A549 (cell line): ENCODE measurements at regions not wholly inside any gene's neighbourhood (a gene's known extent, or its start where the extent isn't known, plus 50 kb on each side); places are given as distances from the start of the nearest gene placed in this dataset.

Source experiments
- ATAC-seq, 2 experiments: fragments of 200-7000 bp in 1 of 2; fragments of >200 bp in 1 of 2; cut with Nextera tagmentation in 1 of 2; cut with Tn5 transposase in 1 of 2; 3 replicates each; pipeline versions ENCODE4 v1.8.0 to v1.9.1; 2018 to 2020; ENCODE audit warnings: mild to moderate bottlenecking in 1 of 2, moderate library complexity in 1 of 2
- CTCF ChIA-PET: fragments of 300-600 bp; sonication (Branson Sonifier 250); formaldehyde crosslinking; extraction: SDS; loops from one replicate; lab custom pipeline; 2021; ENCODE audit warnings: antibody characterized with exemption, inconsistent platforms; lab: Yijun Ruan, JAX
- POLR2A ChIA-PET: fragments of 350-600 bp; formaldehyde crosslinking; extraction: SDS; loops from one replicate; lab custom pipeline; 2021; ENCODE audit warnings: antibody characterized with exemption, inconsistent platforms; lab: Yijun Ruan, JAX
- DNase-seq, 2 experiments: peaks; one replicate each; pipeline versions ENCODE4 v3.0.0 to v3.0.0-alpha.2; 2011 to 2016; ENCODE audit warnings: low read depth in 1 of 2, low spot score in 1 of 2
- FAIRE-seq: peaks from 2 replicates; lab custom pipeline; 2011; peaks lifted over from hg19 to GRCh38; lab: Jason Lieb, UNC
- H3K27ac ChIP-seq, 2 experiments: fragments of >200 bp; sonication (Bioruptor Twin); formaldehyde crosslinking; 3 replicates each; pipeline ENCODE4 v1.5.1; 2016 to 2017
- H3K4me1 ChIP-seq: fragments of >200 bp; sonication (Bioruptor Twin); formaldehyde crosslinking; 3 replicates; pipeline ENCODE4 v1.6.1; 2016
- H3K4me2 ChIP-seq: fragments of >200 bp; sonication (Bioruptor Twin); formaldehyde crosslinking; 3 replicates; pipeline ENCODE4 v1.6.1; 2016
- H3K4me3 ChIP-seq: fragments of >200 bp; sonication (Bioruptor Twin); formaldehyde crosslinking; 3 replicates; pipeline ENCODE4 v1.5.1; 2016
- H3K9me3 ChIP-seq: fragments of >200 bp; sonication (Bioruptor Twin); formaldehyde crosslinking; 3 replicates; pipeline ENCODE4 v1.6.1; 2016
- CEBPB ChIP-seq, 2 experiments: fragments of >200 bp in 1 of 2; sonication (Bioruptor Twin) in 1 of 2; formaldehyde crosslinking in 1 of 2; IDR thresholded peaks; 2 replicates each; pipeline ENCODE4 v1.6.1; 2012 to 2016
- EHF ChIP-seq: fragments of 250-450 bp; sonication (Bioruptor Pico); IDR thresholded peaks from 2 replicates; pipeline ENCODE4 v1.5.0; 2020; ENCODE audit warnings: mild to moderate bottlenecking
- EHMT2 ChIP-seq: fragments of 200-600 bp; sonication (generic); IDR thresholded peaks from 2 replicates; pipeline ENCODE4 v1.6.1; 2016; ENCODE audit warnings: antibody characterized with exemption, low read depth, mild to moderate bottlenecking, moderate library complexity
- ESRRA ChIP-seq: fragments of 150-350 bp; IDR thresholded peaks from 2 replicates; pipeline ENCODE4 v1.6.1; 2014; ENCODE audit warnings: mild to moderate bottlenecking, low read length, borderline replicate concordance
- FOSB ChIP-seq: fragments of 250-450 bp; sonication (Bioruptor Pico); IDR thresholded peaks from 2 replicates; pipeline ENCODE4 v1.5.0; 2020; ENCODE audit warnings: mild to moderate bottlenecking, moderate library complexity
- FOSL2 ChIP-seq, 2 experiments: fragments of 450-650 bp in 1 of 2; fragments of >200 bp in 1 of 2; sonication (Bioruptor Twin) in 1 of 2; formaldehyde crosslinking; IDR thresholded peaks; 2 replicates each; pipeline versions ENCODE4 v1.5.0 to v1.6.1; 2016 to 2020; ENCODE audit warnings: mild to moderate bottlenecking in 1 of 2, moderate library complexity in 1 of 2
- FOXS1 ChIP-seq: fragments of 250-450 bp; sonication (Bioruptor Pico); IDR thresholded peaks from 2 replicates; pipeline ENCODE4 v1.5.0; 2020; ENCODE audit warnings: mild to moderate bottlenecking, moderate library complexity
- GATA3 ChIP-seq: IDR thresholded peaks from 2 replicates; pipeline ENCODE4 v1.6.1; 2012; ENCODE audit warnings: borderline replicate concordance
- HDAC2 ChIP-seq: fragments of 200-600 bp; sonication (generic); IDR thresholded peaks from 2 replicates; pipeline ENCODE4 v1.6.1; 2016
- HEYL ChIP-seq: fragments of 250-450 bp; sonication (Bioruptor Pico); IDR thresholded peaks from 2 replicates; pipeline ENCODE4 v1.8.0; 2021; ENCODE audit warnings: mild to moderate bottlenecking, moderate library complexity
- HOXA7 ChIP-seq: fragments of 250-450 bp; sonication (Bioruptor Pico); IDR thresholded peaks from 2 replicates; pipeline ENCODE4 v1.5.0; 2020; ENCODE audit warnings: mild to moderate bottlenecking, moderate library complexity
- JUN ChIP-seq, 2 experiments: fragments of >200 bp; sonication (Bioruptor Twin); formaldehyde crosslinking; IDR thresholded peaks; 2 replicates in 1 of 2; 3 replicates in 1 of 2; pipeline ENCODE4 v1.6.1; 2016 to 2017
- JUNB ChIP-seq: fragments of >200 bp; sonication (Bioruptor Twin); formaldehyde crosslinking; IDR thresholded peaks from 2 replicates; pipeline ENCODE4 v1.6.1; 2016
- KDM1A ChIP-seq: fragments of 200-600 bp; sonication (generic); IDR thresholded peaks from 2 replicates; pipeline ENCODE4 v1.6.1; 2016; ENCODE audit warnings: low read depth, mild to moderate bottlenecking
- KDM5A ChIP-seq: fragments of 200-600 bp; sonication (generic); IDR thresholded peaks from 2 replicates; pipeline ENCODE4 v1.6.1; 2016; ENCODE audit warnings: antibody characterized with exemption, mild to moderate bottlenecking
- MAFK ChIP-seq: fragments of 450-650 bp; IDR thresholded peaks from 2 replicates; pipeline ENCODE4 v1.6.1; 2014; ENCODE audit not compliant: partially characterized antibody
- MAZ ChIP-seq: fragments of 150-350 bp; IDR thresholded peaks from 2 replicates; pipeline ENCODE4 v1.6.1; 2014; ENCODE audit warnings: antibody characterized with exemption, low read depth, low read length, borderline replicate concordance
- MYC ChIP-seq: IDR thresholded peaks from 2 replicates; pipeline ENCODE4 v1.6.1; 2012; ENCODE audit warnings: mild to moderate bottlenecking, inconsistent platforms, low read length, improper control_type of control experiment, borderline replicate concordance
- NFE2L2 ChIP-seq: fragments of 150-350 bp; conservative IDR thresholded peaks from 2 replicates; pipeline ENCODE4 v1.6.1; 2014; ENCODE audit warnings: low read length
- NPAS2 ChIP-seq: fragments of 250-450 bp; sonication (Bioruptor Pico); IDR thresholded peaks from 2 replicates; pipeline ENCODE4 v1.8.0; 2022; ENCODE audit warnings: mild to moderate bottlenecking, moderate library complexity, borderline replicate concordance
- NR3C1 ChIP-seq: fragments of >200 bp; sonication (Bioruptor Twin); formaldehyde crosslinking; IDR thresholded peaks from 3 replicates; pipeline ENCODE4 v1.6.1; 2017
- PHF8 ChIP-seq: fragments of 200-600 bp; sonication (generic); IDR thresholded peaks from 2 replicates; pipeline ENCODE4 v1.6.1; 2016; ENCODE audit warnings: low read depth, mild to moderate bottlenecking, antibody characterized with exemption, moderate library complexity, borderline replicate concordance
- POLR2A ChIP-seq: IDR thresholded peaks from 2 replicates; pipeline ENCODE4 v1.6.1; 2012; ENCODE audit warnings: mild to moderate bottlenecking, low read length
- POLR2AphosphoS2 ChIP-seq: conservative IDR thresholded peaks from 2 replicates; pipeline ENCODE4 v1.6.1; 2012; ENCODE audit warnings: low read length, improper control_type of control experiment, inconsistent platforms
- RARB ChIP-seq: fragments of 250-450 bp; sonication (Bioruptor Pico); IDR thresholded peaks from 2 replicates; pipeline ENCODE4 v1.8.0; 2021; ENCODE audit warnings: mild to moderate bottlenecking, moderate library complexity
- RFX5 ChIP-seq: fragments of 450-650 bp; IDR thresholded peaks from 2 replicates; pipeline ENCODE4 v1.7.1; 2014; ENCODE audit warnings: antibody characterized with exemption, mild to moderate bottlenecking, moderate library complexity
- RNF2 ChIP-seq: fragments of 200-600 bp; sonication (generic); IDR thresholded peaks from 2 replicates; pipeline ENCODE4 v1.6.1; 2016; ENCODE audit warnings: low read depth, mild to moderate bottlenecking, antibody characterized with exemption, moderate library complexity, borderline replicate concordance
- TP53 ChIP-seq: fragments of 250-450 bp; sonication (Bioruptor Pico); IDR thresholded peaks from 2 replicates; pipeline ENCODE4 v1.5.0; 2021; ENCODE audit warnings: mild to moderate bottlenecking, moderate library complexity
- ZC3H11A ChIP-seq: fragments of 450-650 bp; IDR thresholded peaks from 2 replicates; pipeline ENCODE4 v1.6.1; 2014; ENCODE audit warnings: antibody characterized with exemption, mild to moderate bottlenecking
- ZNF302 ChIP-seq: fragments of 250-450 bp; sonication (Bioruptor Pico); IDR thresholded peaks from 2 replicates; pipeline ENCODE4 v1.9.0; 2021; ENCODE audit warnings: inconsistent platforms, mild to moderate bottlenecking, moderate library complexity
- ZSCAN20 ChIP-seq: fragments of 250-450 bp; sonication (Bioruptor Pico); IDR thresholded peaks from 2 replicates; pipeline ENCODE4 v1.8.0; 2022; ENCODE audit warnings: mild to moderate bottlenecking, moderate library complexity
- WGBS: methylation state at CpG from one replicate; pipeline ENCODE4 v1.1.6; 2017; ENCODE audit errors: missing lambda C conversion rate; 5-methylcytosine and 5-hydroxymethylcytosine counted together
- TF ChIP-seq, protein P1 (sequence below): fragments of >200 bp; sonication (Bioruptor Twin); formaldehyde crosslinking; IDR thresholded peaks from 2 replicates; pipeline ENCODE4 v1.6.1; 2016
- TF ChIP-seq, protein P2 (sequence below): fragments of >200 bp; sonication (Bioruptor Twin); formaldehyde crosslinking; IDR thresholded peaks from 3 replicates; pipeline ENCODE4 v1.6.1; 2016
- TF ChIP-seq, protein P3 (sequence below): IDR thresholded peaks from 2 replicates; pipeline ENCODE4 v1.6.1; 2012
- TF ChIP-seq, protein P4 (sequence below): fragments of 150-350 bp; IDR thresholded peaks from 2 replicates; pipeline ENCODE4 v1.6.1; 2014; ENCODE audit warnings: low read depth, mild to moderate bottlenecking, low read length

DNA sequence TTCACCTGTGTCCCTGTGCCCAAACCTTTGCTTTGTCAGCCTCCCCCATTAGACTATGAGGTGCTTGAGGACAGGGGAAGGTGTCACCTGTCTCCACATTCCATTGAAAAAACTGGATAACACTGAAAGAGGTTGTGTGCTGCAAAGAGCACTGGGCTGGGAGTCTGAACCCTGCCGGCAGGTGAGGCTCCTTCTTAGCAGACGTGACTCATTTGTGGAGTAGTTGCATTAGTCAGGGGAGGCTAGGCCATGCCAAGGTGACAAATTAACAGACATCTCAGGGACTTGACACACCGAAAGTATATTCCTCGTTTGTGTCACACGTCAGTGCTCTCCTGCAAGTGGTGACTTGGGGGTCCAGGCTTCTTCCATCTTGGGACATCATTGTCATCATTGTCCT lies 95.9 kb upstream of the STX18 start:
- POLR2A ChIA-PET = no interaction called here
- FAIRE-seq = no peak

DNA sequence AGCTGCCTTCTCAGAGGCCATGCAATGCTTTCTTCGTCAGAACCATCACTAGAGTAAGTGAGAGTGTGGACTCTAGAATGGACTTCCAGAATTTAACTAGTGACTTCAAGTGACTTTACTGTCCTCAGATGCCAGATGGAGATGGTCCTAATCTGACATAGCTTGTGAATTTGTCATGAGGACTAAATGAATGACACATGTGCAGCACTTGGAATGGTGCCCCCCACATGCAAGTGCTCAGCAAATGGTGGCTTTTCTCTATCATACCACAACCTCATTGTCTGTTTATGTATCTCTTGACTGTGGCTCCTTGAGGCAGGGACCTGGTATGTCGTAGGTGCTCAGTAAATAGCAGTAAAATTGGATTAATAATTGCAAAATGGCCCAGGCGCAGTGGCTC lies 91.6 kb upstream of the STX18 start:
- Histone ChIP-seq H3K4me3 (no peak overlapping the region), H3K9me3 (no peaks in the 10 kb centered on the region), H3K4me1 (no peaks in the 10 kb centered on the region), H3K27ac (no peak overlapping the region), H3K4me2 (no peak overlapping the region)
- WGBS = 57% methylated on average over 3 of the region's 3 CpGs
- TF ChIP-seq FOSB (no peak), NR3C1 (no peak), EHMT2 (no peak), JUN (IDR thresholded peaks at IDR 0.05) (no peak), HDAC2 (no peak), ZSCAN20 (CRISPR knock-in tag) (no peak), MAFK (no peak), POLR2A (no peak), JUNB (no peak), RARB (CRISPR knock-in tag) (no peak), CEBPB (IDR thresholded peaks at IDR 0.05) (no peak), TP53 (no peak), NPAS2 (CRISPR knock-in tag) (no peak), MAZ (no peak), GATA3 (no peak), KDM1A (no peak), MYC (no peak), FOXS1 (CRISPR knock-in tag) (no peak)
- TF ChIP-seq, protein P1, sequence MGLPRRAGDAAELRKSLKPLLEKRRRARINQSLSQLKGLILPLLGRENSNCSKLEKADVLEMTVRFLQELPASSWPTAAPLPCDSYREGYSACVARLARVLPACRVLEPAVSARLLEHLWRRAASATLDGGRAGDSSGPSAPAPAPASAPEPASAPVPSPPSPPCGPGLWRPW = no peak
- ChIA-PET POLR2A (no interaction called here), CTCF (interaction anchor here (1.1 kb wide), 1 partner anchor 36 kb away, joined by 3 read pairs; no protein-coding TSS in a partner anchor)
- ATAC-seq (no peak), DNase-seq (no peak), FAIRE-seq (no peak)

More for the DNA sequence above, 95.9 kb upstream of the STX18 start:
- no peak for ATAC-seq
- CTCF ChIA-PET = no interaction called here
- no peak overlapping the region for H3K4me2 ChIP-seq
- H3K9me3 ChIP-seq = no peaks in the 10 kb centered on the region
- no peak overlapping the region for H3K27ac ChIP-seq
- no peak for DNase-seq
- WGBS = 70% methylated on average over 4 of the region's 5 CpGs
- no peaks in the 10 kb centered on the region for H3K4me1 ChIP-seq
- no peak overlapping the region for H3K4me3 ChIP-seq
- TF ChIP-seq KDM1A = no peak
- no peak for TF ChIP-seq POLR2AphosphoS2
- TF ChIP-seq, protein P2, sequence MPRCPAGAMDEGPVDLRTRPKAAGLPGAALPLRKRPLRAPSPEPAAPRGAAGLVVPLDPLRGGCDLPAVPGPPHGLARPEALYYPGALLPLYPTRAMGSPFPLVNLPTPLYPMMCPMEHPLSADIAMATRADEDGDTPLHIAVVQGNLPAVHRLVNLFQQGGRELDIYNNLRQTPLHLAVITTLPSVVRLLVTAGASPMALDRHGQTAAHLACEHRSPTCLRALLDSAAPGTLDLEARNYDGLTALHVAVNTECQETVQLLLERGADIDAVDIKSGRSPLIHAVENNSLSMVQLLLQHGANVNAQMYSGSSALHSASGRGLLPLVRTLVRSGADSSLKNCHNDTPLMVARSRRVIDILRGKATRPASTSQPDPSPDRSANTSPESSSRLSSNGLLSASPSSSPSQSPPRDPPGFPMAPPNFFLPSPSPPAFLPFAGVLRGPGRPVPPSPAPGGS = no peak
- TF ChIP-seq ZNF302 (CRISPR knock-in tag) = no peak
- TF ChIP-seq ZC3H11A = no peak
- no peak for TF ChIP-seq JUNB
- no peak for TF ChIP-seq KDM5A
- TF ChIP-seq, protein P3, sequence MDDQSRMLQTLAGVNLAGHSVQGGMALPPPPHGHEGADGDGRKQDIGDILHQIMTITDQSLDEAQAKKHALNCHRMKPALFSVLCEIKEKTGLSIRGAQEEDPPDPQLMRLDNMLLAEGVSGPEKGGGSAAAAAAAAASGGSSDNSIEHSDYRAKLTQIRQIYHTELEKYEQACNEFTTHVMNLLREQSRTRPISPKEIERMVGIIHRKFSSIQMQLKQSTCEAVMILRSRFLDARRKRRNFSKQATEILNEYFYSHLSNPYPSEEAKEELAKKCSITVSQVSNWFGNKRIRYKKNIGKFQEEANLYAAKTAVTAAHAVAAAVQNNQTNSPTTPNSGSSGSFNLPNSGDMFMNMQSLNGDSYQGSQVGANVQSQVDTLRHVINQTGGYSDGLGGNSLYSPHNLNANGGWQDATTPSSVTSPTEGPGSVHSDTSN = no peak

DNA sequence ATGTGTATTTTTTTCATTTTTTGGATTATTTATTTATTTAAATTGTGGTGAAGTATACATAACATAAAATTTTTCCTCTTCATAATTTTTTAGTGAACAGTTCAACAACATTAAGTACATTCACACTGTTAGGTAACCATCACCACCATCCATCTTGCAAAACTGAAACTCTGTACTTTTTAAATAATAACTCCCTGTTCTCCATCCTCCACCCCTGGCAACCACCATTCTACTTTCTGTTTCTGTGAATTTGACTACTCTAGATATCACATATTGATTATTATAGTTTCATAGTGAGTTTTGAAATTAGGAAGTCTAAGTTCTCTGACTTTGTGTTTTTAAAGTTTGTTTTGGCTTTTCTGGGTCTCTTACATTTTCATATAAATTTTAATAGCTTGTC lies 89.3 kb upstream of the STX18 start:
- no peak overlapping the region for H3K27ac ChIP-seq
- no peaks in the 10 kb centered on the region for H3K9me3 ChIP-seq
- POLR2A ChIA-PET = no interaction called here
- DNase-seq (no peak), ATAC-seq (no peak), FAIRE-seq (no peak)
- no peak overlapping the region for H3K4me2 ChIP-seq
- H3K4me1 ChIP-seq = no peaks in the 10 kb centered on the region
- H3K4me3 ChIP-seq = no peak overlapping the region
- CTCF ChIA-PET = no interaction called here
- TF ChIP-seq FOSL2 (IDR thresholded peaks at IDR 0.05) (no peak), FOSL2 (CRISPR knock-in tag; IDR thresholded peaks at IDR 0.05) (no peak), HEYL (no peak), EHF (CRISPR knock-in tag) (no peak), POLR2A (no peak), RARB (CRISPR knock-in tag) (no peak), RNF2 (no peak), NFE2L2 (no peak), RFX5 (no peak), NPAS2 (CRISPR knock-in tag) (no peak), PHF8 (no peak), ESRRA (no peak), TP53 (no peak), EHMT2 (no peak), ZC3H11A (no peak), HOXA7 (CRISPR knock-in tag) (no peak)
- TF ChIP-seq, protein P4, sequence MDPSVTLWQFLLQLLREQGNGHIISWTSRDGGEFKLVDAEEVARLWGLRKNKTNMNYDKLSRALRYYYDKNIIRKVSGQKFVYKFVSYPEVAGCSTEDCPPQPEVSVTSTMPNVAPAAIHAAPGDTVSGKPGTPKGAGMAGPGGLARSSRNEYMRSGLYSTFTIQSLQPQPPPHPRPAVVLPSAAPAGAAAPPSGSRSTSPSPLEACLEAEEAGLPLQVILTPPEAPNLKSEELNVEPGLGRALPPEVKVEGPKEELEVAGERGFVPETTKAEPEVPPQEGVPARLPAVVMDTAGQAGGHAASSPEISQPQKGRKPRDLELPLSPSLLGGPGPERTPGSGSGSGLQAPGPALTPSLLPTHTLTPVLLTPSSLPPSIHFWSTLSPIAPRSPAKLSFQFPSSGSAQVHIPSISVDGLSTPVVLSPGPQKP = no peak
